RWPE2 (cell line): ENCODE measurements at regions not wholly inside any gene's neighbourhood (a gene's known extent, or its start where the extent isn't known, plus 50 kb on each side); places are given as distances from the start of the nearest gene placed in this dataset.

Experiments
- ATAC-seq: fragments of 200-7000 bp; cut with Tn5 transposase; 3 replicates; pipeline ENCODE4 v1.9.1; 2021; ENCODE audit warnings: low read depth
- DNase-seq: peaks from one replicate; pipeline ENCODE4 v3.0.0-alpha.2; 2020; ENCODE audit warnings: low spot score
- H3K27ac ChIP-seq: fragments of 450-650 bp; 2 replicates; pipeline ENCODE4 v1.5.1; 2017; ENCODE audit warnings: mild to moderate bottlenecking; ENCODE audit not compliant: poor library complexity, severe bottlenecking
- H3K27me3 ChIP-seq: fragments of 250-450 bp; sonication (Bioruptor Pico); 2 replicates; pipeline ENCODE4 v1.5.1; 2021; ENCODE audit warnings: mild to moderate bottlenecking, moderate library complexity; ENCODE audit not compliant: insufficient read depth, poor library complexity, severe bottlenecking
- H3K36me3 ChIP-seq: fragments of 250-450 bp; sonication (Bioruptor Pico); 2 replicates; pipeline ENCODE4 v1.5.1; 2020; ENCODE audit warnings: low read depth, mild to moderate bottlenecking, moderate library complexity
- H3K4me1 ChIP-seq: fragments of 250-450 bp; sonication (Bioruptor Pico); 2 replicates; pipeline ENCODE4 v1.5.1; 2021; ENCODE audit warnings: mild to moderate bottlenecking, moderate library complexity; ENCODE audit not compliant: insufficient read depth, poor library complexity, severe bottlenecking
- H3K4me3 ChIP-seq: fragments of 250-450 bp; sonication (Bioruptor Pico); 2 replicates; pipeline ENCODE4 v1.5.1; 2021; ENCODE audit warnings: mild to moderate bottlenecking, moderate library complexity; ENCODE audit not compliant: severe bottlenecking
- H3K9me3 ChIP-seq: fragments of 250-450 bp; sonication (Bioruptor Pico); 2 replicates; pipeline ENCODE4 v1.5.1; 2021; ENCODE audit warnings: mild to moderate bottlenecking, moderate library complexity; ENCODE audit not compliant: severe bottlenecking
- CTCF ChIP-seq: fragments of 450-650 bp; IDR thresholded peaks from one replicate; pipeline ENCODE4 v1.5.1; 2017; ENCODE audit warnings: mild to moderate bottlenecking, moderate library complexity; ENCODE audit not compliant: poor library complexity, severe bottlenecking

- ATAC-seq: no peak
- H3K4me1 ChIP-seq: no peaks in the 10 kb centered on the region
These were observed 166.6 kb upstream of the HMHB1 start for GRCh38 chr5:143645356-143645755.

GRCh38 chr5:143644727-143645126 lies 167.2 kb upstream of the HMHB1 start:
- no peak overlapping the region for H3K4me3 ChIP-seq
- no peaks in the 10 kb centered on the region for H3K4me1 ChIP-seq
- H3K27me3 ChIP-seq: no peaks in the 10 kb centered on the region
- H3K36me3 ChIP-seq: no peaks in the 10 kb centered on the region
- no peak for ATAC-seq
- no peak for DNase-seq
- H3K9me3 ChIP-seq: no peaks in the 10 kb centered on the region
- TF ChIP-seq CTCF: no peak
- no peak overlapping the region for H3K27ac ChIP-seq

More at GRCh38 chr5:143645356-143645755, 166.6 kb upstream of the HMHB1 start:
- H3K4me3 ChIP-seq: no peak overlapping the region
- no peak for TF ChIP-seq CTCF
- H3K27me3 ChIP-seq: no peaks in the 10 kb centered on the region
- no peak for DNase-seq
- H3K9me3 ChIP-seq: no peaks in the 10 kb centered on the region
- H3K27ac ChIP-seq: no peak overlapping the region
- no peaks in the 10 kb centered on the region for H3K36me3 ChIP-seq

GRCh38 chr5:143642791-143643190 lies 169.2 kb upstream of the HMHB1 start:
- no peak for ATAC-seq
- no peak for TF ChIP-seq CTCF
- DNase-seq: no peak
- Histone ChIP-seq H3K4me3 (no peak overlapping the region), H3K27ac (no peak overlapping the region), H3K36me3 (no peaks in the 10 kb centered on the region), H3K4me1 (no peaks in the 10 kb centered on the region), H3K9me3 (no peaks in the 10 kb centered on the region), H3K27me3 (no peaks in the 10 kb centered on the region)

- Histone ChIP-seq H3K27me3 (no peaks in the 10 kb centered on the region), H3K36me3 (no peaks in the 10 kb centered on the region), H3K9me3 (no peaks in the 10 kb centered on the region), H3K27ac (no peak overlapping the region), H3K4me1 (no peaks in the 10 kb centered on the region), H3K4me3 (no peak overlapping the region)
- DNase-seq (no peak), ATAC-seq (no peak)
- no peak for TF ChIP-seq CTCF
These were observed 170.2 kb upstream of the HMHB1 start for GRCh38 chr5:143641549-143642355.

GRCh38 chr5:143638654-143639053 lies 173.3 kb upstream of the HMHB1 start:
- ATAC-seq: no peak
- H3K27me3 ChIP-seq: no peaks in the 10 kb centered on the region
- TF ChIP-seq CTCF: no peak
- DNase-seq: no peak
- no peaks in the 10 kb centered on the region for H3K4me1 ChIP-seq
- no peaks in the 10 kb centered on the region for H3K36me3 ChIP-seq
- no peaks in the 10 kb centered on the region for H3K9me3 ChIP-seq
- H3K27ac ChIP-seq: no peak overlapping the region
- H3K4me3 ChIP-seq: no peak overlapping the region
